PC-3 (cell line): ENCODE measurements at regions not wholly inside any gene's neighbourhood (a gene's known extent, or its start where the extent isn't known, plus 50 kb on each side); places are given as distances from the start of the nearest gene placed in this dataset.

ENCODE experiments used
- ATAC-seq: fragments of 200-7000 bp; cut with Tn5 transposase; 2 replicates; pipeline ENCODE4 v1.9.1; 2020; ENCODE audit warnings: mild to moderate bottlenecking, moderate library complexity
- BruUV-seq: library from RNA; stranded (reverse); fragments of 400-500 nt; replicated peaks from 2 replicates; lab custom pipeline; 2021; lab: Mats Ljungman, UMichigan
- CTCF ChIA-PET: fragments of 300-600 bp; sonication (Branson Sonifier 250); formaldehyde crosslinking; loops from one replicate; lab custom pipeline; 2022; ENCODE audit warnings: antibody characterized with exemption; lab: Charles Lee
- POLR2A ChIA-PET: fragments of 300-600 bp; sonication (Branson Sonifier 250); formaldehyde crosslinking; loops from one replicate; lab custom pipeline; 2022; ENCODE audit warnings: antibody characterized with exemption; ENCODE audit not compliant: unreplicated experiment; lab: Charles Lee
- DNase-seq: peaks from one replicate; pipeline ENCODE4 v3.0.0-alpha.2; 2015
- H2AFZ ChIP-seq: fragments of 300-600 bp; sonication (generic); 2 replicates; pipeline ENCODE4 v1.6.0; 2016; ENCODE audit warnings: antibody characterized with exemption, low read length
- H3F3A ChIP-seq: fragments of 300-600 bp; sonication (generic); one replicate; pipeline ENCODE4 v1.6.0; 2017; ENCODE audit warnings: antibody characterized with exemption, low read length, control low read depth, mild to moderate bottlenecking; ENCODE audit not compliant: unreplicated experiment
- H3K27ac ChIP-seq: fragments of 300-600 bp; sonication (generic); 2 replicates; pipeline ENCODE4 v1.5.1; 2016; ENCODE audit warnings: mild to moderate bottlenecking, low read length
- H3K27me3 ChIP-seq: fragments of 300-600 bp; sonication (generic); 2 replicates; pipeline ENCODE4 v1.6.1; 2016; ENCODE audit warnings: low read length, mixed read lengths
- H3K36me3 ChIP-seq: fragments of 300-600 bp; sonication (generic); 2 replicates; pipeline ENCODE4 v1.6.1; 2016; ENCODE audit warnings: low read depth, mixed run types, low read length, mixed read lengths
- H3K4me1 ChIP-seq: fragments of 300-600 bp; sonication (generic); 2 replicates; pipeline ENCODE4 v1.5.1; 2016; ENCODE audit warnings: low read length; ENCODE audit not compliant: insufficient read depth
- H3K4me2 ChIP-seq: fragments of 300-600 bp; sonication (generic); 2 replicates; pipeline ENCODE4 v1.6.0; 2016; ENCODE audit warnings: low read length
- H3K4me3 ChIP-seq: fragments of 300-600 bp; sonication (generic); 2 replicates; pipeline ENCODE4 v1.5.1; 2016; ENCODE audit warnings: mild to moderate bottlenecking, low read length, mixed read lengths
- H3K79me2 ChIP-seq: fragments of 300-600 bp; sonication (generic); 2 replicates; pipeline ENCODE4 v1.6.1; 2017; ENCODE audit warnings: low read length, mixed read lengths
- H3K9ac ChIP-seq: fragments of 300-600 bp; sonication (generic); 2 replicates; pipeline ENCODE4 v1.6.0; 2016; ENCODE audit warnings: mild to moderate bottlenecking, low read length
- H3K9me2 ChIP-seq: fragments of 300-600 bp; sonication (generic); replicated peaks from 2 replicates; pipeline ENCODE4 v1.6.1; 2016; ENCODE audit warnings: mixed run types, low read length, mixed read lengths
- H3K9me3 ChIP-seq: fragments of 300-600 bp; sonication (generic); 2 replicates; pipeline ENCODE4 v1.6.1; 2016; ENCODE audit warnings: low read length, mixed read lengths
- H4K20me1 ChIP-seq: fragments of 300-600 bp; sonication (generic); 2 replicates; pipeline ENCODE4 v1.6.1; 2016; ENCODE audit warnings: low read length, mixed read lengths
- CTCF ChIP-seq: fragments of 300-600 bp; sonication (generic); conservative IDR thresholded peaks from 2 replicates; pipeline ENCODE4 v1.5.1; 2017; ENCODE audit warnings: antibody characterized with exemption, low read depth, mild to moderate bottlenecking, low read length
- EZH2 ChIP-seq: fragments of 300-600 bp; sonication (generic); IDR thresholded peaks from one replicate; pipeline ENCODE4 v1.6.1; 2017; ENCODE audit warnings: antibody characterized with exemption, mild to moderate bottlenecking, low read length; ENCODE audit not compliant: unreplicated experiment
- EZH2phosphoT487 ChIP-seq: fragments of 300-600 bp; sonication (generic); IDR thresholded peaks from 2 replicates; pipeline ENCODE4 v1.6.1; 2018; ENCODE audit warnings: mild to moderate bottlenecking, antibody characterized with exemption, low read length, borderline replicate concordance
- intact Hi-C: fragments of 100-400 bp; cut with micrococcal nuclease; formaldehyde crosslinking; loops from 2 replicates; pipeline ENCODE4 v1.9.0; 2023

- BruUV-seq: no TSS peak
- Histone ChIP-seq H3K4me1 (no peaks in the 10 kb centered on the region), H3K27ac (no peak overlapping the region), H4K20me1 (no peaks in the 10 kb centered on the region), H3K9me3 (no peaks in the 10 kb centered on the region), H3K4me3 (no peak overlapping the region), H3K9ac (no peak overlapping the region), H3K79me2 (no peaks in the 10 kb centered on the region), H3K9me2 (no peaks in the 10 kb centered on the region), H3K36me3 (no peaks in the 10 kb centered on the region), H3F3A (no peaks in the 10 kb centered on the region), H3K27me3 (peaks cover 69% of the 10 kb centered on the region), H3K4me2 (no peak overlapping the region), H2AFZ (no peak overlapping the region)
- POLR2A ChIA-PET: no interaction called here
- DNase-seq (no peak), ATAC-seq (no peak)
- CTCF ChIA-PET: no interaction called here
- intact Hi-C loops: no loop called here
- no peak for TF ChIP-seq EZH2phosphoT487
- no peak for TF ChIP-seq CTCF
- no peak for TF ChIP-seq EZH2
Measured at GRCh38 chr1:112040891-112041740, 51.6 kb upstream of the KCND3 start.

- Histone ChIP-seq H3K4me2 (no peak overlapping the region), H3K9me2 (no peaks in the 10 kb centered on the region), H4K20me1 (no peaks in the 10 kb centered on the region), H3K4me3 (no peak overlapping the region), H2AFZ (no peak overlapping the region), H3K36me3 (no peaks in the 10 kb centered on the region), H3F3A (no peaks in the 10 kb centered on the region), H3K79me2 (no peaks in the 10 kb centered on the region), H3K9me3 (no peaks in the 10 kb centered on the region), H3K27me3 (peaks cover 79% of the 10 kb centered on the region), H3K27ac (no peak overlapping the region), H3K4me1 (no peaks in the 10 kb centered on the region), H3K9ac (no peak overlapping the region)
- CTCF ChIA-PET: no interaction called here
- DNase-seq: no peak
- ATAC-seq: no peak
- no TSS peak for BruUV-seq
- TF ChIP-seq EZH2: no peak
- POLR2A ChIA-PET: no interaction called here
- intact Hi-C loops: no loop called here
Measured at GRCh38 chr1:112043901-112044300, 54.4 kb upstream of the KCND3 start.

GRCh38 chr1:112044745-112045144 is 55.3 kb upstream of the KCND3 start:
- DNase-seq: no peak
- H3K4me1 ChIP-seq: no peaks in the 10 kb centered on the region
- H3K9me3 ChIP-seq: no peaks in the 10 kb centered on the region
- no peak overlapping the region for H2AFZ ChIP-seq
- intact Hi-C loops: no loop called here
- no peak overlapping the region for H3K4me3 ChIP-seq
- H3K9ac ChIP-seq: no peak overlapping the region
- H3F3A ChIP-seq: no peaks in the 10 kb centered on the region
- CTCF ChIA-PET: no interaction called here
- H3K36me3 ChIP-seq: no peaks in the 10 kb centered on the region
- H3K79me2 ChIP-seq: no peaks in the 10 kb centered on the region
- H3K27me3 ChIP-seq: peaks cover 75% of the 10 kb centered on the region
- no peak overlapping the region for H3K27ac ChIP-seq
- no peaks in the 10 kb centered on the region for H3K9me2 ChIP-seq
- no TSS peak for BruUV-seq
- H4K20me1 ChIP-seq: no peaks in the 10 kb centered on the region
- no peak for ATAC-seq
- POLR2A ChIA-PET: no interaction called here
- no peak overlapping the region for H3K4me2 ChIP-seq
- TF ChIP-seq EZH2phosphoT487 (no peak), EZH2 (no peak), CTCF (no peak)
